ENCODE measurements at regions not wholly inside any gene's neighbourhood (a gene's known extent, or its start where the extent isn't known, plus 50 kb on each side); places are given as distances from the start of the nearest gene placed in this dataset.

DNA sequence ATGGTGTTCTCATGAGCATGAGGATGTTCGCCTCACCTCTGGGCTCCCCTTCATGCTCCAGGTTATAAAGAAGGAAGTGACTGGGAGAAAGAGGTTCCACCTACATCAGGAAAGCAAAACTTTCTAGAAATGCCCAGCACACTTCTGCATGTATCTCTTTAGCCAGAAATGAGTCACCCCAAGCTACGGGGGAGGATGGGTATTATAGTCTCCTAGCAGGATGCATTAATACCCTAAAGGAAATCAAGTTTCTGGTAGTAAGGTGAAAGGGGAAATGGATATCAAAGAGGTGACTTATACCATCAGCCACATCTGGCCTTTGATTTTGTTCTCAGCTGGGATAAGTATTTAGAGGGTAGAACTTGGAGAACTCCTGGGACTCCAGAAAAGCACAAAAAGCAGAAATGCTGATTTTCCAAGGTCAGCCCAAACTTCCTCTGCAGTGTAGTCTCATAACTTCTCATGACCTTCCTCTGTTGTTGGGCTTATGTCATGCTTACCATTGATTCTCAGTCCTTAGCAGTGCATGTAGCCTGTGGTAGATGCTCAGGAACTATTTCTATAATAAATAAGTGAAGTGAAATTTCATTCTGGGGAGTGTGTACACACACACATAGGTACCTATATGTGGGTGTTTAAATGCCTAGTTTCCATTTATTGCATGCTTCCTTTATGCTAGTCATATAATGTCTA lies 209.4 kb upstream of the CRY1 start (continued):
- TF ChIP-seq, protein P1, sequence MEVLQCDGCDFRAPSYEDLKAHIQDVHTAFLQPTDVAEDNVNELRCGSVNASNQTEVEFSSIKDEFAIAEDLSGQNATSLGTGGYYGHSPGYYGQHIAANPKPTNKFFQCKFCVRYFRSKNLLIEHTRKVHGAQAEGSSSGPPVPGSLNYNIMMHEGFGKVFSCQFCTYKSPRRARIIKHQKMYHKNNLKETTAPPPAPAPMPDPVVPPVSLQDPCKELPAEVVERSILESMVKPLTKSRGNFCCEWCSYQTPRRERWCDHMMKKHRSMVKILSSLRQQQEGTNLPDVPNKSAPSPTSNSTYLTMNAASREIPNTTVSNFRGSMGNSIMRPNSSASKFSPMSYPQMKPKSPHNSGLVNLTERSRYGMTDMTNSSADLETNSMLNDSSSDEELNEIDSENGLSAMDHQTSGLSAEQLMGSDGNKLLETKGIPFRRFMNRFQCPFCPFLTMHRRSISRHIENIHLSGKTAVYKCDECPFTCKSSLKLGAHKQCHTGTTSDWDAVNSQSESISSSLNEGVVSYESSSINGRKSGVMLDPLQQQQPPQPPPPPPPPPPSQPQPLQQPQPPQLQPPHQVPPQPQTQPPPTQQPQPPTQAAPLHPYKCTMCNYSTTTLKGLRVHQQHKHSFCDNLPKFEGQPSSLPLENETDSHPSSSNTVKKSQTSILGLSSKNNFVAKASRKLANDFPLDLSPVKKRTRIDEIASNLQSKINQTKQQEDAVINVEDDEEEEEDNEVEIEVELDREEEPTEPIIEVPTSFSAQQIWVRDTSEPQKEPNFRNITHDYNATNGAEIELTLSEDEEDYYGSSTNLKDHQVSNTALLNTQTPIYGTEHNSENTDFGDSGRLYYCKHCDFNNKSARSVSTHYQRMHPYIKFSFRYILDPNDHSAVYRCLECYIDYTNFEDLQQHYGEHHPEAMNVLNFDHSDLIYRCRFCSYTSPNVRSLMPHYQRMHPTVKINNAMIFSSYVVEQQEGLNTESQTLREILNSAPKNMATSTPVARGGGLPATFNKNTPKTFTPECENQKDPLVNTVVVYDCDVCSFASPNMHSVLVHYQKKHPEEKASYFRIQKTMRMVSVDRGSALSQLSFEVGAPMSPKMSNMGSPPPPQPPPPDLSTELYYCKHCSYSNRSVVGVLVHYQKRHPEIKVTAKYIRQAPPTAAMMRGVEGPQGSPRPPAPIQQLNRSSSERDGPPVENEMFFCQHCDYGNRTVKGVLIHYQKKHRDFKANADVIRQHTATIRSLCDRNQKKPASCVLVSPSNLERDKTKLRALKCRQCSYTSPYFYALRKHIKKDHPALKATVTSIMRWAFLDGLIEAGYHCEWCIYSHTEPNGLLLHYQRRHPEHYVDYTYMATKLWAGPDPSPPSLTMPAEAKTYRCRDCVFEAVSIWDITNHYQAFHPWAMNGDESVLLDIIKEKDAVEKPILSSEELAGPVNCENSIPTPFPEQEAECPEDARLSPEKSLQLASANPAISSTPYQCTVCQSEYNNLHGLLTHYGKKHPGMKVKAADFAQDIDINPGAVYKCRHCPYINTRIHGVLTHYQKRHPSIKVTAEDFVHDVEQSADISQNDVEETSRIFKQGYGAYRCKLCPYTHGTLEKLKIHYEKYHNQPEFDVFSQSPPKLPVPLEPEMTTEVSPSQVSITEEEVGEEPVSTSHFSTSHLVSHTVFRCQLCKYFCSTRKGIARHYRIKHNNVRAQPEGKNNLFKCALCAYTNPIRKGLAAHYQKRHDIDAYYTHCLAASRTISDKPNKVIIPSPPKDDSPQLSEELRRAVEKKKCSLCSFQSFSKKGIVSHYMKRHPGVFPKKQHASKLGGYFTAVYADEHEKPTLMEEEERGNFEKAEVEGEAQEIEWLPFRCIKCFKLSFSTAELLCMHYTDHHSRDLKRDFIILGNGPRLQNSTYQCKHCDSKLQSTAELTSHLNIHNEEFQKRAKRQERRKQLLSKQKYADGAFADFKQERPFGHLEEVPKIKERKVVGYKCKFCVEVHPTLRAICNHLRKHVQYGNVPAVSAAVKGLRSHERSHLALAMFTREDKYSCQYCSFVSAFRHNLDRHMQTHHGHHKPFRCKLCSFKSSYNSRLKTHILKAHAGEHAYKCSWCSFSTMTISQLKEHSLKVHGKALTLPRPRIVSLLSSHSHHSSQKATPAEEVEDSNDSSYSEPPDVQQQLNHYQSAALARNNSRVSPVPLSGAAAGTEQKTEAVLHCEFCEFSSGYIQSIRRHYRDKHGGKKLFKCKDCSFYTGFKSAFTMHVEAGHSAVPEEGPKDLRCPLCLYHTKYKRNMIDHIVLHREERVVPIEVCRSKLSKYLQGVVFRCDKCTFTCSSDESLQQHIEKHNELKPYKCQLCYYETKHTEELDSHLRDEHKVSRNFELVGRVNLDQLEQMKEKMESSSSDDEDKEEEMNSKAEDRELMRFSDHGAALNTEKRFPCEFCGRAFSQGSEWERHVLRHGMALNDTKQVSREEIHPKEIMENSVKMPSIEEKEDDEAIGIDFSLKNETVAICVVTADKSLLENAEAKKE (CRISPR knock-in tag; IDR thresholded peaks at IDR 0.05), result no peak
- TF ChIP-seq ZNF114 (CRISPR knock-in tag; IDR thresholded peaks at IDR 0.05) (no peak), POLR2AphosphoS5 (IDR thresholded peaks at IDR 0.05; ENCODE audit: low read depth) (no peak), CREB1 (CRISPR knock-in tag; IDR thresholded peaks at IDR 0.05; ENCODE audit: low read depth) (no peak), EZH2 (IDR thresholded peaks at IDR 0.05; ENCODE audit: low read depth, unreplicated experiment) (no peak), EZH2phosphoT487 (IDR thresholded peaks at IDR 0.05; ENCODE audit: unreplicated experiment) (no peak), STAT1 (IDR thresholded peaks at IDR 0.05; ENCODE audit: unreplicated experiment) (no peak), NANOG (IDR thresholded peaks at IDR 0.05; ENCODE audit: borderline replicate concordance) (no peak), JUNB (IDR thresholded peaks at IDR 0.05; ENCODE audit: unreplicated experiment) (no peak), ZNF331 (CRISPR knock-in tag; IDR thresholded peaks at IDR 0.05; ENCODE audit: low read depth) (no peak)
- TF ChIP-seq, protein P2, sequence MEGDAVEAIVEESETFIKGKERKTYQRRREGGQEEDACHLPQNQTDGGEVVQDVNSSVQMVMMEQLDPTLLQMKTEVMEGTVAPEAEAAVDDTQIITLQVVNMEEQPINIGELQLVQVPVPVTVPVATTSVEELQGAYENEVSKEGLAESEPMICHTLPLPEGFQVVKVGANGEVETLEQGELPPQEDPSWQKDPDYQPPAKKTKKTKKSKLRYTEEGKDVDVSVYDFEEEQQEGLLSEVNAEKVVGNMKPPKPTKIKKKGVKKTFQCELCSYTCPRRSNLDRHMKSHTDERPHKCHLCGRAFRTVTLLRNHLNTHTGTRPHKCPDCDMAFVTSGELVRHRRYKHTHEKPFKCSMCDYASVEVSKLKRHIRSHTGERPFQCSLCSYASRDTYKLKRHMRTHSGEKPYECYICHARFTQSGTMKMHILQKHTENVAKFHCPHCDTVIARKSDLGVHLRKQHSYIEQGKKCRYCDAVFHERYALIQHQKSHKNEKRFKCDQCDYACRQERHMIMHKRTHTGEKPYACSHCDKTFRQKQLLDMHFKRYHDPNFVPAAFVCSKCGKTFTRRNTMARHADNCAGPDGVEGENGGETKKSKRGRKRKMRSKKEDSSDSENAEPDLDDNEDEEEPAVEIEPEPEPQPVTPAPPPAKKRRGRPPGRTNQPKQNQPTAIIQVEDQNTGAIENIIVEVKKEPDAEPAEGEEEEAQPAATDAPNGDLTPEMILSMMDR (conservative IDR thresholded peaks at IDR 0.05; ENCODE audit: low read depth in 2 of 2), result no peak
- TF ChIP-seq, protein P3, sequence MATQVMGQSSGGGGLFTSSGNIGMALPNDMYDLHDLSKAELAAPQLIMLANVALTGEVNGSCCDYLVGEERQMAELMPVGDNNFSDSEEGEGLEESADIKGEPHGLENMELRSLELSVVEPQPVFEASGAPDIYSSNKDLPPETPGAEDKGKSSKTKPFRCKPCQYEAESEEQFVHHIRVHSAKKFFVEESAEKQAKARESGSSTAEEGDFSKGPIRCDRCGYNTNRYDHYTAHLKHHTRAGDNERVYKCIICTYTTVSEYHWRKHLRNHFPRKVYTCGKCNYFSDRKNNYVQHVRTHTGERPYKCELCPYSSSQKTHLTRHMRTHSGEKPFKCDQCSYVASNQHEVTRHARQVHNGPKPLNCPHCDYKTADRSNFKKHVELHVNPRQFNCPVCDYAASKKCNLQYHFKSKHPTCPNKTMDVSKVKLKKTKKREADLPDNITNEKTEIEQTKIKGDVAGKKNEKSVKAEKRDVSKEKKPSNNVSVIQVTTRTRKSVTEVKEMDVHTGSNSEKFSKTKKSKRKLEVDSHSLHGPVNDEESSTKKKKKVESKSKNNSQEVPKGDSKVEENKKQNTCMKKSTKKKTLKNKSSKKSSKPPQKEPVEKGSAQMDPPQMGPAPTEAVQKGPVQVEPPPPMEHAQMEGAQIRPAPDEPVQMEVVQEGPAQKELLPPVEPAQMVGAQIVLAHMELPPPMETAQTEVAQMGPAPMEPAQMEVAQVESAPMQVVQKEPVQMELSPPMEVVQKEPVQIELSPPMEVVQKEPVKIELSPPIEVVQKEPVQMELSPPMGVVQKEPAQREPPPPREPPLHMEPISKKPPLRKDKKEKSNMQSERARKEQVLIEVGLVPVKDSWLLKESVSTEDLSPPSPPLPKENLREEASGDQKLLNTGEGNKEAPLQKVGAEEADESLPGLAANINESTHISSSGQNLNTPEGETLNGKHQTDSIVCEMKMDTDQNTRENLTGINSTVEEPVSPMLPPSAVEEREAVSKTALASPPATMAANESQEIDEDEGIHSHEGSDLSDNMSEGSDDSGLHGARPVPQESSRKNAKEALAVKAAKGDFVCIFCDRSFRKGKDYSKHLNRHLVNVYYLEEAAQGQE (IDR thresholded peaks at IDR 0.05; ENCODE audit: unreplicated experiment), result no peak

Data from GM23338 (cell line).